NT2/D1 (cell line): ENCODE measurements at regions not wholly inside any gene's neighbourhood (a gene's known extent, or its start where the extent isn't known, plus 50 kb on each side); places are given as distances from the start of the nearest gene placed in this dataset.

Source experiments
- SUZ12 ChIP-seq: IDR thresholded peaks from 2 replicates; pipeline ENCODE4 v1.6.1; 2011; ENCODE audit not compliant: insufficient read length, insufficient read depth; ENCODE audit errors: extremely low read depth
- YY1 ChIP-seq: IDR thresholded peaks from 2 replicates; pipeline ENCODE4 v1.6.1; 2011; ENCODE audit not compliant: insufficient read length, insufficient read depth
- ZNF274 ChIP-seq: IDR thresholded peaks from 2 replicates; pipeline ENCODE4 v1.6.1; 2011; ENCODE audit warnings: mild to moderate bottlenecking, low read depth, low read length

DNA sequence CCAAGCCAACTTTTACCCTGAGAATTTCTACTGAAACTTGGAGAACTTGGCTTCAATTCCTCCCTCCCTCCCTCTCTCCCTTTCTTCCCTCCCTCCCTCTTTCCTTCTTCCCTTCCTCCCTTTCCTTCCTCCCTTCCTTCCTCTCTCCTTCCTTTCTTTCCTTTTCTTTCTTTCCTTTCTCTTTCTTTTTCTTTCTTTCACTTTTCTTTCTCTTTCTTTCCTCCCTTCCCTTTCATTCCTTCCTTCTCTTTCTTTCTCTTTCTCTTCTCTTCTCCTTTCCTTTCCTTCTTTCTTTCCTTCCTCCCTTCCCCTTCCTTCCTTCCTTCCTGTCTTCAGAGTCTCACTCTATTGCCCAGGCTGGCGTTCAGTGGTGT is 268.1 kb upstream of the SDK2 start:
- TF ChIP-seq YY1 (no peak), ZNF274 (no peak), SUZ12 (no peak)
